ENCODE measurements at regions not wholly inside any gene's neighbourhood (a gene's known extent, or its start where the extent isn't known, plus 50 kb on each side); places are given as distances from the start of the nearest gene placed in this dataset.

DNA sequence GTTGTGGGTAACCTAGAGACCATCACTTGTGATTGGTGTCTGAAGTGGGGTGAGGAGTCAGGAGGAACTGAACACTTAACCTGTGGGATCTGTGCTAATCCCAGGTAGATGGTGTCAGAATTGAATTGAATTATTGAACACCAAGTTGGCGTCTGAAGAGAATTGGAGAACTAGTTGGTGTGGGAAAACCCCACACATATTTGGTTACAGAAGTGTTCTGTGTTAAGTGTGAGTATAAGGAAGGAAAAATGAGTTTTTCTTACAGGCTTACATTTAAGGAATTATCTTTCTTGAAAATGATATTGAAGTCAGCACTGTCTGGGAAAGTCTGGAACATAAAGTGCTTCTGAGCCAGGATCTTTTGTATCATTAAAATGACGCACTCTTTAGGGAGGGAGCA is 182.9 kb upstream of the ECI2 start:
- no peak for ATAC-seq (ENCODE audit: low FRiP score)
- DNase-seq (ENCODE audit: low spot score): no peak

GRCh38 chr6:4316867-4317400 is 181.6 kb upstream of the ECI2 start:
- TF ChIP-seq, protein P1, sequence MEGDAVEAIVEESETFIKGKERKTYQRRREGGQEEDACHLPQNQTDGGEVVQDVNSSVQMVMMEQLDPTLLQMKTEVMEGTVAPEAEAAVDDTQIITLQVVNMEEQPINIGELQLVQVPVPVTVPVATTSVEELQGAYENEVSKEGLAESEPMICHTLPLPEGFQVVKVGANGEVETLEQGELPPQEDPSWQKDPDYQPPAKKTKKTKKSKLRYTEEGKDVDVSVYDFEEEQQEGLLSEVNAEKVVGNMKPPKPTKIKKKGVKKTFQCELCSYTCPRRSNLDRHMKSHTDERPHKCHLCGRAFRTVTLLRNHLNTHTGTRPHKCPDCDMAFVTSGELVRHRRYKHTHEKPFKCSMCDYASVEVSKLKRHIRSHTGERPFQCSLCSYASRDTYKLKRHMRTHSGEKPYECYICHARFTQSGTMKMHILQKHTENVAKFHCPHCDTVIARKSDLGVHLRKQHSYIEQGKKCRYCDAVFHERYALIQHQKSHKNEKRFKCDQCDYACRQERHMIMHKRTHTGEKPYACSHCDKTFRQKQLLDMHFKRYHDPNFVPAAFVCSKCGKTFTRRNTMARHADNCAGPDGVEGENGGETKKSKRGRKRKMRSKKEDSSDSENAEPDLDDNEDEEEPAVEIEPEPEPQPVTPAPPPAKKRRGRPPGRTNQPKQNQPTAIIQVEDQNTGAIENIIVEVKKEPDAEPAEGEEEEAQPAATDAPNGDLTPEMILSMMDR (IDR thresholded peaks at IDR 0.05): no peak
- ATAC-seq (ENCODE audit: low FRiP score): peak; percentile 42
- DNase-seq (ENCODE audit: low spot score): no peak

More for the DNA sequence above, 182.9 kb upstream of the ECI2 start:
- TF ChIP-seq, protein P1 (IDR thresholded peaks at IDR 0.05): no peak

- TF ChIP-seq, protein P1 (IDR thresholded peaks at IDR 0.05): no peak
- ATAC-seq (ENCODE audit: low FRiP score): no peak
- DNase-seq (ENCODE audit: low spot score): no peak
Measured at GRCh38 chr6:4314201-4314707, 178.9 kb upstream of the ECI2 start.

- DNase-seq (ENCODE audit: low spot score) (no peak), ATAC-seq (ENCODE audit: low FRiP score) (peak; percentile 80)
- TF ChIP-seq, protein P1 (IDR thresholded peaks at IDR 0.05): no peak
Measured at GRCh38 chr6:4313044-4313686, 177.8 kb upstream of the ECI2 start.

GRCh38 chr6:4311976-4312860 is 176.8 kb upstream of the ECI2 start:
- ATAC-seq (ENCODE audit: low FRiP score) (no peak), DNase-seq (ENCODE audit: low spot score) (no peak)
- TF ChIP-seq, protein P1 (IDR thresholded peaks at IDR 0.05): no peak

GRCh38 chr6:4309540-4309939 is 174.2 kb upstream of the ECI2 start:
- no peak for DNase-seq (ENCODE audit: low spot score)
- no peak for ATAC-seq (ENCODE audit: low FRiP score)
- TF ChIP-seq, protein P1 (IDR thresholded peaks at IDR 0.05): no peak
